ENCODE measurements at regions not wholly inside any gene's neighbourhood (a gene's known extent, or its start where the extent isn't known, plus 50 kb on each side); places are given as distances from the start of the nearest gene placed in this dataset.

DNA sequence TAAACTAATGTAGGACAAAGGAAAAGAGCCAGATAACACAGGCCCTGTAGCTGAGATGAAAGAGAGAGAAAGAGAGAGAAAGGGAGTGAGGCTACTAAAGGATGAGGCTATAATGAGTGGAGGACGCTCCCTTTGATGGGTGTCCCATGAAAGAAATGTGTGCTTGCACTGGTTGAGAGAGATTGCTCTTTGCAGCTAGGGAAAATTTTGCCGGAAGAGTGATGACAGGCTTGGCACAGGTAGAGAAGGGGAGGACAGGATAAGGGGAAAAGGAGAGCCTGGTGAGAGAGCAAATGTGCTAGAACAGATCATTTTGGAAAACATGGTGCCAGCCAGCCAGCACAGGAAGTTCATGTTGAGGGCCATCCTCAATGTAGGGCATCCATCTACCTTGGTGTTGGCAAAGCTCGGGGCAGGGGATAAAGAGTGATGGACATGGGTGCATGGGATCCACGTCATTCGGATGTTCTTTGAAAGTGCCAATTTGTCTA, 248.6 kb downstream of the BTG1 start:
- Histone ChIP-seq H3K9ac (ENCODE audit: low read length) (no peak overlapping the region), H3K9me3 (ENCODE audit: control insufficient read depth, low read length) (no peaks in the 10 kb centered on the region), H3K27me3 (replicated peaks; ENCODE audit: control insufficient read depth, insufficient read depth, low read length) (no peaks in the 10 kb centered on the region), H3K4me3 (ENCODE audit: low read length) (no peak overlapping the region), H3K36me3 (ENCODE audit: control insufficient read depth, insufficient read depth, low read length, severe bottlenecking) (no peaks in the 10 kb centered on the region), H3K4me1 (ENCODE audit: control insufficient read depth, insufficient read depth, low read length) (peaks cover 17% of the 10 kb centered on the region)
- DNase-seq (ENCODE audit: low read depth), result no peak

DNA sequence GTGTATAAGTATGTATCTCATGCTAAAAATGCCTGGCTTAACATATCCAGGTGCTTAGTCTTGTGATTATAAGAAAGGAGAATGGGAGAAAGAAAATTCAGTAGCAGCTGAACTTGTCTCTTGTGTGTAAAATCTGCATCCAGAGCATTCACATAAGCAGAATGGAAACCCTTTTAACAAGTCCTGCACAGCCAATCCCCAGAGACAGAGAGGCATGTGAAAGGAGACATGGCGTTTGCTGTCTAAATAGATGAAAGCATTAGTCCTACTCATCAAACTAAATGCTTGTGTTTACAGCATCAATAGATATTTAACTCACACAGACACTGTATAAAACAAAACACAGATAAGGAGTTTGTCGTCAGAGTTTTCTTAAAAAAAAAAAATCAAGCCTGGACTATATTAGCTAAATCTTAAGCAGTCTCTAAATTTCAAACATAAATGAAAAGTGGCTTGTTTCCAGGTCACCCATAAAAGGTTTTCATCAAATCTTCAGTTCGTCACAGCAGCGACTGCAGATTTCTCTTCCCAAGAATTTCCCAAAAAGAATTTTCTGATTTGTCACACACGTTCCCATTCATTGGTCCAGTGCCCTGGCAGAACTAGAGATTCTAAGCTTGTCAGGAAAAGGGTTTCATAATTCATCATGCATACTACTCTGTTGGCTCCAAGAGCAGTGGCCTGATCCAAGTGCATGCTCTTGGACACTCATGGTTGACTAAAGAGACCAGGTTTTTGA, 249.2 kb downstream of the BTG1 start:
- peak overlapping the region; percentile 38 for H3K4me3 ChIP-seq (ENCODE audit: low read length)
- no peaks in the 10 kb centered on the region for H3K27me3 ChIP-seq (replicated peaks; ENCODE audit: control insufficient read depth, insufficient read depth, low read length)
- peak overlapping the region; percentile 30 for H3K9ac ChIP-seq (ENCODE audit: low read length)
- peaks cover 17% of the 10 kb centered on the region for H3K4me1 ChIP-seq (ENCODE audit: control insufficient read depth, insufficient read depth, low read length)
- H3K9me3 ChIP-seq (ENCODE audit: control insufficient read depth, low read length), result no peaks in the 10 kb centered on the region
- no peak for DNase-seq (ENCODE audit: low read depth)
- H3K36me3 ChIP-seq (ENCODE audit: control insufficient read depth, insufficient read depth, low read length, severe bottlenecking), result no peaks in the 10 kb centered on the region

DNA sequence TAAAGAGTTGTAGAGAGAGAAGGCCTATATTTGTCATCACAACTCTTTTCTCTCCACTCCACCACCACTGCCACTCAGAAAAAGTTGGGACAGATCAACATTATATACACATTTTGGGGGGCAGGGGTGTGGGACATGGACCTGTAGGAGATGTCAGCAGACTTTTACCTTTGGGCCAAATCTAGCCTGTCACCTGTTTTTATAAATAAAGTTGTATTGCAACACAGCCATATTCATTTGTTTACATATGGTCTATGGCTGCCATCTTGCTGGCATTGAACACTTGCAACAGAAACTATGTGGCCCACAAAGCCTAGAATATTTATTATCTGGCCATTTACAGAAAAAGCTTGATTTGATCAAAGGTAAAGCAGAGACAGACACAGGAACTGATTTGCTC, 250.7 kb downstream of the BTG1 start:
- DNase-seq (ENCODE audit: low read depth), result no peak
- Histone ChIP-seq H3K36me3 (ENCODE audit: control insufficient read depth, insufficient read depth, low read length, severe bottlenecking) (no peaks in the 10 kb centered on the region), H3K27me3 (replicated peaks; ENCODE audit: control insufficient read depth, insufficient read depth, low read length) (no peaks in the 10 kb centered on the region), H3K4me1 (ENCODE audit: control insufficient read depth, insufficient read depth, low read length) (peaks cover 23% of the 10 kb centered on the region), H3K9me3 (ENCODE audit: control insufficient read depth, low read length) (no peaks in the 10 kb centered on the region), H3K9ac (ENCODE audit: low read length) (no peak overlapping the region), H3K4me3 (ENCODE audit: low read length) (no peak overlapping the region)

- Histone ChIP-seq H3K9ac (ENCODE audit: low read length) (no peak overlapping the region), H3K36me3 (ENCODE audit: control insufficient read depth, insufficient read depth, low read length, severe bottlenecking) (no peaks in the 10 kb centered on the region), H3K9me3 (ENCODE audit: control insufficient read depth, low read length) (no peaks in the 10 kb centered on the region), H3K4me1 (ENCODE audit: control insufficient read depth, insufficient read depth, low read length) (peaks cover 23% of the 10 kb centered on the region), H3K27me3 (replicated peaks; ENCODE audit: control insufficient read depth, insufficient read depth, low read length) (no peaks in the 10 kb centered on the region), H3K4me3 (ENCODE audit: low read length) (no peak overlapping the region)
- DNase-seq (ENCODE audit: low read depth), result no peak
Observed at GRCh38 chr12:91893476-91893875, 252.2 kb downstream of the BTG1 start.

- Histone ChIP-seq H3K9me3 (ENCODE audit: control insufficient read depth, low read length) (no peaks in the 10 kb centered on the region), H3K27me3 (replicated peaks; ENCODE audit: control insufficient read depth, insufficient read depth, low read length) (no peaks in the 10 kb centered on the region), H3K9ac (ENCODE audit: low read length) (no peak overlapping the region), H3K4me1 (ENCODE audit: control insufficient read depth, insufficient read depth, low read length) (peaks cover 23% of the 10 kb centered on the region), H3K4me3 (ENCODE audit: low read length) (no peak overlapping the region), H3K36me3 (ENCODE audit: control insufficient read depth, insufficient read depth, low read length, severe bottlenecking) (no peaks in the 10 kb centered on the region)
- no peak for DNase-seq (ENCODE audit: low read depth)
Observed at GRCh38 chr12:91892081-91892855, 253.4 kb downstream of the BTG1 start.

- DNase-seq (ENCODE audit: low read depth), result peak; percentile 69
- Histone ChIP-seq H3K4me1 (ENCODE audit: control insufficient read depth, insufficient read depth, low read length) (peaks cover 15% of the 10 kb centered on the region), H3K36me3 (ENCODE audit: control insufficient read depth, insufficient read depth, low read length, severe bottlenecking) (no peaks in the 10 kb centered on the region), H3K4me3 (ENCODE audit: low read length) (no peak overlapping the region), H3K9me3 (ENCODE audit: control insufficient read depth, low read length) (no peaks in the 10 kb centered on the region), H3K27me3 (replicated peaks; ENCODE audit: control insufficient read depth, insufficient read depth, low read length) (no peaks in the 10 kb centered on the region), H3K9ac (ENCODE audit: low read length) (no peak overlapping the region)
Observed at GRCh38 chr12:91890742-91891141, 254.9 kb downstream of the BTG1 start.

- Histone ChIP-seq H3K27me3 (replicated peaks; ENCODE audit: control insufficient read depth, insufficient read depth, low read length) (no peaks in the 10 kb centered on the region), H3K4me1 (ENCODE audit: control insufficient read depth, insufficient read depth, low read length) (peaks cover 21% of the 10 kb centered on the region), H3K9me3 (ENCODE audit: control insufficient read depth, low read length) (no peaks in the 10 kb centered on the region), H3K9ac (ENCODE audit: low read length) (no peak overlapping the region), H3K36me3 (ENCODE audit: control insufficient read depth, insufficient read depth, low read length, severe bottlenecking) (no peaks in the 10 kb centered on the region), H3K4me3 (ENCODE audit: low read length) (no peak overlapping the region)
- DNase-seq (ENCODE audit: low read depth), result peak; percentile 49
Observed at GRCh38 chr12:91889910-91890309, 255.7 kb downstream of the BTG1 start.

- Histone ChIP-seq H3K36me3 (ENCODE audit: control insufficient read depth, insufficient read depth, low read length, severe bottlenecking) (no peaks in the 10 kb centered on the region), H3K9me3 (ENCODE audit: control insufficient read depth, low read length) (no peaks in the 10 kb centered on the region), H3K4me1 (ENCODE audit: control insufficient read depth, insufficient read depth, low read length) (peaks cover 24% of the 10 kb centered on the region), H3K27me3 (replicated peaks; ENCODE audit: control insufficient read depth, insufficient read depth, low read length) (no peaks in the 10 kb centered on the region), H3K9ac (ENCODE audit: low read length) (no peak overlapping the region), H3K4me3 (ENCODE audit: low read length) (no peak overlapping the region)
- DNase-seq (ENCODE audit: low read depth), result no peak
Observed at GRCh38 chr12:91889059-91889458, 256.6 kb downstream of the BTG1 start.

DNA sequence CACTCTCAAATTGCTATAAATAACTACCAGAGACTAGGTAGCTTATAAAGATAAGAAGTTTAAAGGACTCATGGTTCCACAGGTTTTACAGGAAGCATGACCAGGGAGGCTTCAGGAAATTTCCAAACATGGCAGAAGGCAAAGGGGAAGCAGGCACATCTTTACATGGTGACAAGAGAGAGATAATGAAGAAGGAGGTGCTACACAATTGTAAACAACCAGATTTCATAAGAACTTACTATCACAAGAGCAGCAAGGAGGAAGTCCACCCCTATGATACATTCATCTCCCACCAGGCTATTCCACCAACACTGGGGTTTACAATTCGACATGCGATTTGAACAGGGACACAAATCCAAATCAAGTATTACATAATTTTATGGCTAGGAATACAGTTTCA, 257.7 kb downstream of the BTG1 start:
- Histone ChIP-seq H3K9ac (ENCODE audit: low read length) (no peak overlapping the region), H3K27me3 (replicated peaks; ENCODE audit: control insufficient read depth, insufficient read depth, low read length) (no peaks in the 10 kb centered on the region), H3K36me3 (ENCODE audit: control insufficient read depth, insufficient read depth, low read length, severe bottlenecking) (no peaks in the 10 kb centered on the region), H3K4me1 (ENCODE audit: control insufficient read depth, insufficient read depth, low read length) (peaks cover 21% of the 10 kb centered on the region), H3K4me3 (ENCODE audit: low read length) (no peak overlapping the region), H3K9me3 (ENCODE audit: control insufficient read depth, low read length) (no peaks in the 10 kb centered on the region)
- no peak for DNase-seq (ENCODE audit: low read depth)

GRCh38 chr12:91885851-91886731, 259.6 kb downstream of the BTG1 start:
- peaks cover 21% of the 10 kb centered on the region for H3K4me1 ChIP-seq (ENCODE audit: control insufficient read depth, insufficient read depth, low read length)
- H3K9ac ChIP-seq (ENCODE audit: low read length), result no peak overlapping the region
- H3K4me3 ChIP-seq (ENCODE audit: low read length), result no peak overlapping the region
- no peak for DNase-seq (ENCODE audit: low read depth)
- H3K9me3 ChIP-seq (ENCODE audit: control insufficient read depth, low read length), result no peaks in the 10 kb centered on the region
- H3K27me3 ChIP-seq (replicated peaks; ENCODE audit: control insufficient read depth, insufficient read depth, low read length), result no peaks in the 10 kb centered on the region
- H3K36me3 ChIP-seq (ENCODE audit: control insufficient read depth, insufficient read depth, low read length, severe bottlenecking), result no peaks in the 10 kb centered on the region

DNA sequence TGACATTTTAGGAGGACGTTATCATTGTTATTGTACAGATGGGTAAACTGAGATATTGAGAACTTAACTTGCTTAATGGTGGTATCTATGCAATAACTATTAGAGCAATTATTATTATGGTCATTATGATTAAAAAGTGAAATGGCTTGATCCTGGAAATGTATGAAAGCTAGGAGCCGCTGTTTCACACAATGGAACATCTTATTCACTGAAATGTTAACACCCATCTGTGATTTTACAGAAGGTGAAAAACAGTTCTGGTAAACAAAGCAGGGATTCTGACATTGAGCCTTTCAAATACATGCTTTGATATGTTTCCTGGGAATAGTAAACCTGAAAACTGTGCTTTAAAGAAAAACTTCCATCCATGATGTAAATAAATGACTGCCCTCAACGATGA, 261.4 kb downstream of the BTG1 start:
- DNase-seq (ENCODE audit: low read depth), result no peak
- Histone ChIP-seq H3K9me3 (ENCODE audit: control insufficient read depth, low read length) (no peaks in the 10 kb centered on the region), H3K4me3 (ENCODE audit: low read length) (no peak overlapping the region), H3K4me1 (ENCODE audit: control insufficient read depth, insufficient read depth, low read length) (peaks cover 15% of the 10 kb centered on the region), H3K27me3 (replicated peaks; ENCODE audit: control insufficient read depth, insufficient read depth, low read length) (no peaks in the 10 kb centered on the region), H3K36me3 (ENCODE audit: control insufficient read depth, insufficient read depth, low read length, severe bottlenecking) (no peaks in the 10 kb centered on the region), H3K9ac (ENCODE audit: low read length) (no peak overlapping the region)
